Activated CD4-positive, alpha-beta T cell treated with anti-CD3 and anti-CD28 coated beads, Interleukin-2, Interleukin-6, amounts not matched to agents 100 ng/mL and 50 ng/mL, durations not matched to agents 16 hours and 8 hours (primary cell): ENCODE measurements at regions not wholly inside any gene's neighbourhood (a gene's known extent, or its start where the extent isn't known, plus 50 kb on each side); places are given as distances from the start of the nearest gene placed in this dataset.
"Not testable (repeated sequence)": the region's sequence is repeated elsewhere in the genome, so short reads cannot be mapped to it uniquely, and the experiment has no call there.

Source experiments
- DNase-seq: peaks from one replicate; pipeline ENCODE4 v3.0.0-alpha.2; 2020

DNA sequence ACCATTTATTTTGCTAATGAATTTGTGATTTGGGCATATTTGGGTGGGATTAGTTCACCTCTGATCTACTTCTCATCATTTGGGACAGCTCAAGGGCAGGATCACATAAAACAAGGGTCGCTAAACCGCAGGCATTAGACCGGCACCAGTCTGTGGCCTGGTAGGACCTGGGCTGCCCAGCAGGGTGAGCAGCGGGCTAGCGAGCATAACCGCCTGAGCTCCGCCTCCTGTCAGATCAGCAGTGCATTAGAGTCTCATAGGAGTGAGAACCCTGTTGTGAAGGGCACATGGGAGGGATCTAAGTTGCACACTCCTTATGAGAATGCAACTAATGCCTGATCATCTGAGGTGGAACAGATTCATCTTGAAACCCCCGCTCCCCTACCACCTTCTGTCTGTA lies 785.3 kb downstream of the TRHDE start:
- DNase-seq: no peak

DNA sequence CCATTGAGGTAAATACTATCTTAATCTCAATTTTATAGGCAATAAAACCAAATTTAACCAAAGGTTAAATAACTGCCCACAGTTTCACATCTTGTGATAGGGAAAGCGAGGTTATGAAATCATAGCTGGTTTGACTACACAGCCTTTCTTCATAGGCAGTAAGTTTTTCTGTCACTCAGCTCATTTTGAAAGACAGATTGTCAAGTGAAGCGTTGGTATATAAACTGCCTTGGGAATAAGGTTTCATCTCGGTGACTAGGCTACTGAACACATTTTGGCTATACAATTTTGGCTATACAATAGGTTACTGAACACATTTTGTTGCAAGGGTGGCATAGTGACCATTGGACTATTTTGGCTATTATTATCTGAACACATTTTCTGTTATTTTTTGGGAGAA lies 793.7 kb downstream of the TRHDE start:
- no peak for DNase-seq

- no peak for DNase-seq
Observed at GRCh38 chr12:73067616-73068015, 795.4 kb downstream of the TRHDE start.

DNA sequence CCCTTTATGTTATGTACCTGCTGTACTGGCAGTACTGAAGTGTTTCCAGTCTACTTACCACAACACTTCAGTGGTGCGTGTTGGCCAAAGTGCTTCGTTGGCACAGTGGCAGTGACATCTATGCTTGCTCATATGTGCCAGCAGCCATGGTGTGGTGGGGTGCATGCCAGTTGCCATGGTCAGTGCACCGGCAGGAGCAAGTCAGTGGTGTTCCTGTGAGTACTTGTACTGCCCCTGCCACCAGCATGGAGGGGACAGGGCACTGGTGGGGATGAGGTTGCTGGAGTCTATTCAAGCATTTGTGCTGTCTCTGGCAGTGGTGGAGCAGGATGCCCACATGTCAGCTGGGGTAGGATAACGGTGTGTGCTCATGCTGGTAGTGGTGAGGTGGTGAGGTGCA lies 800.0 kb downstream of the TRHDE start:
- DNase-seq: no peak

- no peak for DNase-seq
Observed at GRCh38 chr12:73076760-73077159, 804.6 kb downstream of the TRHDE start.

DNA sequence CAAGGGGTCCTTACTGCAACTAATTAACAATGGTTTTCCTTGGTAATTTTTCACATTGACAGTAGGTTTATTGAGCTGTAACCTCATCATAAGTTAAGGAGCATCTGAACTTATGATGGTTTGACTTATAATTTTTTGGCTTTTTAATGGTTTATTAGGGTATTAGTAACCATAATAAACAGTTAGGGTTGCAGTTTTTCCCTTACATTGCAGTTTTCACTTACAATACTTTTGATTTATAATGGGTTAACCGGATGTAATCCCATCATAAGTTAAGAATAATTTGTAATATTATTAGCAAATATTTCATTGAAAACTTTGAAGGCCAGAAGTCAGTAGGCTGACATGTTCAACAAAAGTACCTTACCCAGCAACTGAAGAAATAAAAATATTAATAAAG lies 811.6 kb downstream of the TRHDE start:
- no peak for DNase-seq

GRCh38 chr12:73106296-73106695 lies 834.1 kb downstream of the TRHDE start:
- DNase-seq: no peak

DNA sequence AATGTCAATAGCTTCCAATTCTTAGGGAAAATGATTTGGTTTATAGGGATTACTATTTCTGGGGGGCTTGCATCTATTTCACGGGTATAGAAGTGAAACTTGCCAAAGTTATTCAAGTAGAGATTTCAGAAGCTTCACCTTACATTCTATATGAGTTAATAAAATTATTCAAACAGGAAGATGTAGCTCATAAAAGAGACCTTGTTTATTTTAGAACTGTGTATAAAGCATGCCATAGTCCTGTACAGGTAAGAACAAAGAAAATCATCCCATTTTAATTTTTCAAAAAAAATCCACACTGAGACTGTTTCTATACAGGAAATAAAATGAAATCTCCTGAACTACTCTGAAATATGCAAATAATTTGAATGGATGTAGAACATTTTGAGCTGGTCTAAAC lies 834.7 kb downstream of the TRHDE start:
- no peak for DNase-seq

GRCh38 chr12:73110816-73111215 lies 838.6 kb downstream of the TRHDE start:
- no peak for DNase-seq

- no peak for DNase-seq
Observed at GRCh38 chr12:73112035-73112816, 840.1 kb downstream of the TRHDE start.

- no peak for DNase-seq
Observed at GRCh38 chr12:73124480-73124879, 852.3 kb downstream of the TRHDE start.

- no peak for DNase-seq
Observed at GRCh38 chr12:73125148-73125547, 853.0 kb downstream of the TRHDE start.

GRCh38 chr12:73136386-73136785 lies 864.2 kb downstream of the TRHDE start:
- no peak for DNase-seq

DNA sequence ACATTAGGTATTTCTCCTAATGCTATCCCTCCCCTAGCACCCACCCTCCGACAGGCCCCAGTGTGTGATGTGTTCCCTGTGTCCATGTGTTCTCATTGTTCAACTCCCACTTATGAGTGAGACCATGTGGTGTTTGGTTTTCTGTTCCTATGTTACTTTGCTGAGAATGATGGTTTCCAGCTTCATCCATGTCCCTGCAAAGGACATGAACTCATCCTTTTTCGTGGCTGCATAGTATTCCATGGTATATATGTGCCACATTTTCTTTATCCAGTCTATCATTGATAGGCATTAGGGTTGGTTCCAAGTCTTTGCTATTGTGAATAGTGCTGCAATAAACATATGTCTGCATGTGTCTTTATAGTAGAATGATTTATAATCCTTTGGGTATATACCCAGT lies 867.5 kb downstream of the TRHDE start:
- not testable (repeated sequence) for DNase-seq

DNA sequence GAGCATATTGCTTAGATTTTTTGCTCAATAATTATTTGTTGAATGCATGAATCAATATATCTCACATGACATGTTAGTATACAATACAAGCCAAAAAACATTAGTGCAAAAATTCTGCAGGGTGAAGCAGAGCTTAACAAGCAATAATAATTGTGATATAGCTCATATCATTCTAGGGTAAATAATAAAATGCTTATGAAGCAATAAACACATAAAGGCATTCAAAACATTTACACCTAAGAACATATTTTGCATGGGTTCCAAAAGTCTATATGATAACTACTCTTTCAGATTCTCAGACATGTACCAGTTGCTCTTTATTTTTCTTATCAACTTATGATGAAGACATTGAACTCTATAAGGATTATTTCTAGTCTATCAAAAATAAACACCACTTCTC lies 886.2 kb downstream of the TRHDE start:
- DNase-seq: no peak

DNA sequence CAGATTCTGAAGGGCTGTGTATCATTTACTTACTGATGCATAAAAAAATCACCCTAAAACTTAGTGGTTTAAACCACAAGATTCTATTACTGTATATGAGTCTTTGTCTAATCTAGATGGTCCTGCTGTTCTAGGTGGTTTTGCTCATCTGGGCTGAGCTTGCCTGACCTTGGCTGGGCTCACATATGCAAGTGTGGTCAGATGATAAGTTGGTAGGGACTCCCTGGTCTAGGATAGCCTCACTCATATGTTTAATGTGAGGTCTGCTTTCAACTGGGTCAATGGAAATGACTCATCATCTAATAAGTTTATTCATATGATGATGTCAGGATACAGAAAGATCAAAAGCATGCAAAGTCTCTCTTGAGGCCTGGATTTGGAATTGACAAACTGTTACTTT lies 887.8 kb downstream of the TRHDE start:
- DNase-seq: no peak

DNA sequence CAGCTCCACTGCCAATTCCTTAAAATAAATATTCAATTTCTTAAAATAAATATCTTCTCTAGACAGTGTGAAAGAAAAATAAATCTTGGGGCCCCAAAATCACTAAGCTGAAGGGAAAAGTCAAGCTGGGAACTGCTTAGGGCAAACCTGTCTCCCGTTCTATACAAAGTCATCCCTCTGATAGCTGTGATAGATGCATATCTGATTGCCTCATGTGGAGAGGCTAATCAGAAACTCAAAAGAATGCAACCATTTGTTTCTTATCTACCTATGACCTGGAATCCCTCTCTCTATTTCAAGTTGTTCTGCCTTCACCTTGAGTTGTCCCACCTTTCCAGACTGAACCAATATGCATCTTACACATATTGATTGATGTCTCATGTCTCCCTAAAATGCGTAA lies 889.8 kb downstream of the TRHDE start:
- no peak for DNase-seq

DNA sequence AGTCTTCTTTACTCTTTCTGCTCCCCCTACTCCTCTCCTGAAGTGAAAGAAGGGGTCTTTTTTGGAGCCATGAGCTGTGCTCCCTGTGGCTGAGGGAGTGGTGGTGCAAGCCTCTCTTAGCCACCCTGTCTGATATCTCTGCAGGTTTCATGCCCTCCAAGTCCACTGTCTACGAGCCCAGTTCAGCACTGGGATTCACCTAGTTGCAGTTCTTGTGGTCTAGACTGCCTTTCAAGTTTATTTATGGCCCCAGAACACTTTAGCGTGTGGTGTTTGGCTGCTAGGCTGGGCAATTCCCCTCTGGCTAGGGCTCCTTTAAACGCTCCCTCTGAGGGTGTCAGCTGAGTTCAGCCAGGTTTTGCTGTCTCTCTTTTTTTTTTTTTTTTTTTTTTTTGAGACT lies 908.6 kb downstream of the TRHDE start:
- no peak for DNase-seq

DNA sequence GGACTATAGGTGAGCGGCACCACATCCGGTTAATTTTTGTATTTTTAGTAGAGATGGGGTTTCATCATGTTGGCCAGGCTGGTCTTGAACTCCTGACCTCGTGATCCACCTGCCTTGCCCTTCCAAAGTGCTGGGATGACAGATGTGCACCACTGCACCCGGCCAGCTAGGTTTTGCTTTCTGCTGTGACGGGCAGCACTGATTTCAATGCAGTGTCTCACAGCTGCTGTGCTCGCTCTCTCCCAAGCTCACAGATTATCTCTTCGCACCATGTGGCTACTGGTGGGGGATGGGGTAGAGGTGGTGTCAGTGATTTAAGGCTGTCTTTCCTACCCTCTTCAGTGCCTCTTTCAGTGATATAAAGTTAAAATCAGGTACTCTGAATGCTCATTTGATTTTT lies 909.1 kb downstream of the TRHDE start:
- DNase-seq: no peak

DNA sequence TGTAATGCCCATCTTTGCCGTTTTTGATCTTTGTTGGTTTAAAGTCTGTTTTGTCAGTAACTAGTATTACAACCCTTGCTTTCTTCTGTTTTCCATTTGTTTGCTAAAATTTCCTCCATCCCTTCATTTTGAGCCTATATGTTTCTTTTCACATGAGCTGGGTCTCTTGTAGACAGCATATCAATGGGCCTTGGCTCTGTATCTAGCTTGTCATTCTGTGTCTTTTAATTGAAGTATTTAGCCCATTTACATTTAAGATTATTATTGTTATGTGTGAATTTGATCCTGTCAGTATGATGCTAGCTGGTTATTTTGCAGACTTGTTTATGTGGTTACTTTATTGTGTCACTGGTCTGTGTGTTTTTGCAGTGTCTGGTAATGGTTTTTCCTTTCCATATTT lies 913.2 kb downstream of the TRHDE start:
- no peak for DNase-seq

DNA sequence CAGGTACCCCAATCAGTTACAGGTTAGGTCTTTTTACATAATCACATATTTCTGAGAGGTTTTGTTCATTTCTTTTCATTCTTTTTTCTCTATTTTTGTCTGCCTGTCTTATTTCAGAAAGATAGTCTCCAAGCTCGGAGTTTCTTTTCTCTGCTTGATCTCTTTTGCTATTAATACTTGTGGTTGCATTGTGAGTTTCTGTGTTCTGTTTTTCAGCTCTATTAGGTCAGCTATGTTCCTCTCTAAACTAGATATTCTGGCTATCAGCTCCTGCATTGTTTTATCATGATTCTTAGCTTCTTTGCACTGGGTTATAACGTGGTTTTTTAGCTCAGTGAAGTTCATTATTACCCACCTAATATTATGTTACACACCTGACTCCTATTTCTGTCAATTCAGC lies 914.1 kb downstream of the TRHDE start:
- no peak for DNase-seq

DNA sequence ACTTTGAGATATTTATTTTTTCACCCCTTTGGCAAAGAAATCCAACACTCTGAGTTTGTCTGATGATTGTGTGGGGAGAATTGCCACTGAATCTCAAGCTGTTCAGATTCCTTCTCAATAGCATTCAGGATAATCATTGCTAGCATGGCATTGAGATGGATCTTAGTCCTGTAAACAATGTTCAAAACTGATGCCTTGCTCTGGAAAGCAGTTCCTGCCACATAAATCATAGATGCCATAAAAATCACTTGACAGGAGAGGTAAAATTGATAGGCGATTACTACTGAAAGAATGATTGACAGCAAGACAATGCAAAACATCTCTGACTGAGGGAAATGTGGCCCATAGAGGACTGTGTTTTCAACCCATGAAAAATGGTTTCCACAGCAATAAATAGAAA lies 915.6 kb downstream of the TRHDE start:
- DNase-seq: no peak

GRCh38 chr12:73210548-73211204 lies 938.5 kb downstream of the TRHDE start:
- no peak for DNase-seq

DNA sequence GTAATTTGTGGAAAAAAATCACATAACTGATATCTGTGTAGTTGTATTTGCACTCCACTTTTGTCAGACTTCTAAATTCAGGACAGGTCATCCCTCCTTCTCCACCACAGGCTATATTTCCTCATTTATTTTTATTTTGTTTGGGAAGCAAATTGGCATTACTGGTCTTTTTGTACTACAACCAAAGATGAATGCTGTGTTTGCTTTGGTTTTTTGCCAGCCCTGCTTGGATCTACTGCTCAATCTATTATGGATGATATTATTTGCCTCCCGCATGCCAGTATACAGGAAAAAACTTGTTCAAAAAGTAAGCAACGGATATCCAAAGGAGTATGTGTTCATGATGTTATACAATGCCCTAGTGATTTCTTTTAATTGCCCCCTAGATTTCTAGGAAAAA lies 948.8 kb downstream of the TRHDE start:
- no peak for DNase-seq

- DNase-seq: no peak
Observed at GRCh38 chr12:73221398-73221797, 949.2 kb downstream of the TRHDE start.
